ENCODE measurements at regions not wholly inside any gene's neighbourhood (a gene's known extent, or its start where the extent isn't known, plus 50 kb on each side); places are given as distances from the start of the nearest gene placed in this dataset.
"Not testable (repeated sequence)": the region's sequence is repeated elsewhere in the genome, so short reads cannot be mapped to it uniquely, and the experiment has no call there.

GRCh38 chr7:14974688-14975087, 72.1 kb upstream of the DGKB start:
- H3K9ac ChIP-seq (ENCODE audit: low read length), result no peak overlapping the region
- H4K91ac ChIP-seq (ENCODE audit: low read depth, low read length), result no peak overlapping the region
- no peaks in the 10 kb centered on the region for H3K36me3 ChIP-seq (ENCODE audit: control insufficient read depth in 1 of 2, insufficient read depth in 2 of 2, low read length in 2 of 2)
- no peak overlapping the region for H3K4ac ChIP-seq (ENCODE audit: low read depth, low read length)
- H3K27me3 ChIP-seq (ENCODE audit: insufficient read depth, low read length), result no peaks in the 10 kb centered on the region
- no peaks in the 10 kb centered on the region for H3K79me1 ChIP-seq (ENCODE audit: low read length)
- H3K23ac ChIP-seq (ENCODE audit: low read length), result no peak overlapping the region
- H4K8ac ChIP-seq (ENCODE audit: low read depth, low read length), result no peak overlapping the region
- no CpG with 5 or more reads among the region's 5 CpGs for WGBS (ENCODE audit: extremely low coverage, insufficient coverage, insufficient read length)
- H2BK120ac ChIP-seq (ENCODE audit: insufficient read depth, low read length, poor library complexity), result no peak overlapping the region
- no peak for DNase-seq
- no peak overlapping the region for H2AK5ac ChIP-seq (ENCODE audit: low read length)
- no peak overlapping the region for H2AFZ ChIP-seq (ENCODE audit: insufficient read depth, low read length, poor library complexity)
- no peaks in the 10 kb centered on the region for H3K9me3 ChIP-seq (ENCODE audit: insufficient read depth, low read depth, low read length)
- H3K4me3 ChIP-seq (ENCODE audit: low read depth, low read length), result no peak overlapping the region
- no peak overlapping the region for H2BK12ac ChIP-seq (ENCODE audit: low read length)
- H3K79me2 ChIP-seq (ENCODE audit: control insufficient read depth, insufficient read depth, low read length, poor library complexity), result no peaks in the 10 kb centered on the region
- no peak overlapping the region for H3K4me2 ChIP-seq (ENCODE audit: low read length)
- no peak overlapping the region for H4K12ac ChIP-seq (ENCODE audit: low read depth, low read length)
- no peaks in the 10 kb centered on the region for H3K4me1 ChIP-seq (ENCODE audit: control insufficient read depth in 1 of 2, insufficient read depth in 2 of 2, low read length in 2 of 2)
- no peak overlapping the region for H2BK5ac ChIP-seq (ENCODE audit: low read depth, low read length, poor library complexity)
- no peak overlapping the region for H3K27ac ChIP-seq (ENCODE audit: low read depth, low read length)
- no peak overlapping the region for H3K18ac ChIP-seq (ENCODE audit: low read length)
- no peak overlapping the region for H3K14ac ChIP-seq (ENCODE audit: low read length)

- Histone ChIP-seq H4K12ac (ENCODE audit: low read depth, low read length) (no peak overlapping the region), H3K79me2 (ENCODE audit: control insufficient read depth, insufficient read depth, low read length, poor library complexity) (no peaks in the 10 kb centered on the region), H3K27ac (ENCODE audit: low read depth, low read length) (no peak overlapping the region), H3K18ac (ENCODE audit: low read length) (no peak overlapping the region), H2BK120ac (ENCODE audit: insufficient read depth, low read length, poor library complexity) (no peak overlapping the region), H3K79me1 (ENCODE audit: low read length) (no peaks in the 10 kb centered on the region), H3K27me3 (ENCODE audit: insufficient read depth, low read length) (no peaks in the 10 kb centered on the region), H3K4ac (ENCODE audit: low read depth, low read length) (no peak overlapping the region), H3K23ac (ENCODE audit: low read length) (no peak overlapping the region), H3K9me3 (ENCODE audit: insufficient read depth, low read depth, low read length) (no peaks in the 10 kb centered on the region), H3K14ac (ENCODE audit: low read length) (no peak overlapping the region), H2BK5ac (ENCODE audit: low read depth, low read length, poor library complexity) (no peak overlapping the region), H2AFZ (ENCODE audit: insufficient read depth, low read length, poor library complexity) (no peak overlapping the region), H4K91ac (ENCODE audit: low read depth, low read length) (no peak overlapping the region), H3K9ac (ENCODE audit: low read length) (no peak overlapping the region), H3K4me3 (ENCODE audit: low read depth, low read length) (no peak overlapping the region), H3K36me3 (ENCODE audit: control insufficient read depth in 1 of 2, insufficient read depth in 2 of 2, low read length in 2 of 2) (no peaks in the 10 kb centered on the region), H3K4me1 (ENCODE audit: control insufficient read depth in 1 of 2, insufficient read depth in 2 of 2, low read length in 2 of 2) (no peaks in the 10 kb centered on the region), H2AK5ac (ENCODE audit: low read length) (no peak overlapping the region), H3K4me2 (ENCODE audit: low read length) (no peak overlapping the region), H4K8ac (ENCODE audit: low read depth, low read length) (no peak overlapping the region), H2BK12ac (ENCODE audit: low read length) (no peak overlapping the region)
- no CpG with 5 or more reads among the region's 3 CpGs for WGBS (ENCODE audit: extremely low coverage, insufficient coverage, insufficient read length)
- DNase-seq, result no peak
Observed at GRCh38 chr7:14973712-14974428, 71.3 kb upstream of the DGKB start.

GRCh38 chr7:14971678-14972077, 69.1 kb upstream of the DGKB start:
- H3K18ac ChIP-seq (ENCODE audit: low read length); H2BK120ac ChIP-seq (ENCODE audit: insufficient read depth, low read length, poor library complexity); H3K4me3 ChIP-seq (ENCODE audit: low read depth, low read length); H4K91ac ChIP-seq (ENCODE audit: low read depth, low read length); H4K8ac ChIP-seq (ENCODE audit: low read depth, low read length); H2AFZ ChIP-seq (ENCODE audit: insufficient read depth, low read length, poor library complexity); H2BK12ac ChIP-seq (ENCODE audit: low read length); H3K36me3 ChIP-seq (ENCODE audit: control insufficient read depth in 1 of 2, insufficient read depth in 2 of 2, low read length in 2 of 2); H3K27me3 ChIP-seq (ENCODE audit: insufficient read depth, low read length); H3K4me1 ChIP-seq (ENCODE audit: control insufficient read depth in 1 of 2, insufficient read depth in 2 of 2, low read length in 2 of 2); H3K9ac ChIP-seq (ENCODE audit: low read length); H3K4me2 ChIP-seq (ENCODE audit: low read length); H3K4ac ChIP-seq (ENCODE audit: low read depth, low read length); H3K14ac ChIP-seq (ENCODE audit: low read length); H3K79me2 ChIP-seq (ENCODE audit: control insufficient read depth, insufficient read depth, low read length, poor library complexity); H4K12ac ChIP-seq (ENCODE audit: low read depth, low read length); H3K9me3 ChIP-seq (ENCODE audit: insufficient read depth, low read depth, low read length); H3K27ac ChIP-seq (ENCODE audit: low read depth, low read length); H2AK5ac ChIP-seq (ENCODE audit: low read length); H3K23ac ChIP-seq (ENCODE audit: low read length); H3K79me1 ChIP-seq (ENCODE audit: low read length); DNase-seq; H2BK5ac ChIP-seq (ENCODE audit: low read depth, low read length, poor library complexity): not testable (repeated sequence)
- no CpG with 5 or more reads among the region's 4 CpGs for WGBS (ENCODE audit: extremely low coverage, insufficient coverage, insufficient read length)

GRCh38 chr7:14967376-14967775, 64.8 kb upstream of the DGKB start:
- H2BK12ac ChIP-seq (ENCODE audit: low read length); H3K36me3 ChIP-seq (ENCODE audit: control insufficient read depth in 1 of 2, insufficient read depth in 2 of 2, low read length in 2 of 2); H3K27ac ChIP-seq (ENCODE audit: low read depth, low read length); H4K91ac ChIP-seq (ENCODE audit: low read depth, low read length); H4K12ac ChIP-seq (ENCODE audit: low read depth, low read length); H3K18ac ChIP-seq (ENCODE audit: low read length); DNase-seq; H2AK5ac ChIP-seq (ENCODE audit: low read length); H3K9me3 ChIP-seq (ENCODE audit: insufficient read depth, low read depth, low read length); H4K8ac ChIP-seq (ENCODE audit: low read depth, low read length); H3K23ac ChIP-seq (ENCODE audit: low read length); H3K27me3 ChIP-seq (ENCODE audit: insufficient read depth, low read length); H3K14ac ChIP-seq (ENCODE audit: low read length); H2BK5ac ChIP-seq (ENCODE audit: low read depth, low read length, poor library complexity); H3K9ac ChIP-seq (ENCODE audit: low read length); H2BK120ac ChIP-seq (ENCODE audit: insufficient read depth, low read length, poor library complexity); H2AFZ ChIP-seq (ENCODE audit: insufficient read depth, low read length, poor library complexity); H3K4me3 ChIP-seq (ENCODE audit: low read depth, low read length); H3K4me1 ChIP-seq (ENCODE audit: control insufficient read depth in 1 of 2, insufficient read depth in 2 of 2, low read length in 2 of 2); H3K4me2 ChIP-seq (ENCODE audit: low read length); H3K79me1 ChIP-seq (ENCODE audit: low read length); H3K4ac ChIP-seq (ENCODE audit: low read depth, low read length); H3K79me2 ChIP-seq (ENCODE audit: control insufficient read depth, insufficient read depth, low read length, poor library complexity): not testable (repeated sequence)
- no CpG with 5 or more reads among the region's 8 CpGs for WGBS (ENCODE audit: extremely low coverage, insufficient coverage, insufficient read length)
